GM18907 (cell line): ENCODE measurements at regions not wholly inside any gene's neighbourhood (a gene's known extent, or its start where the extent isn't known, plus 50 kb on each side); places are given as distances from the start of the nearest gene placed in this dataset.

Experiments used
- ATAC-seq: cut with Tn5 transposase; IDR thresholded peaks from one replicate; pipeline ENCODE4 v1.9.1; 2021; ENCODE audit warnings: mild to moderate bottlenecking, moderate library complexity; ENCODE audit not compliant: unreplicated experiment

DNA sequence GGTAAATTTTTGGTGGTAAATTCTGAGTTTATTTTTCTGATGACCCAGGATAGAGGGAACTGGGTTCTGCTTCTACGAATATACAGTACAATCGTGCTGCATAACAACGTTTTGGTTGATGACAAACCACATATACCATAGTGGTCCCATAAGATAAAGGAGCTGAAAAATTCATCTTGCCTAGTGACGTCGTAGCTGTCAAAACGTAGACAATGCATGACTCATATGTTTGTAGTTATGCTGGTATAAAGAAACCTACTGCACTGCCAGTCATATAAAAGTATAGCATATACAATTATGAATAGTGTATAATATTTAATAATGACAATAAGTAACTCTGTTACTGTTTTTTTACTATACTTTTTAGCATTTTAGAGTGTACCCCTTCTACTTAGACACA, 244.0 kb downstream of the GAS1 start:
- no peak for ATAC-seq

GRCh38 chr9:86700629-86701028, 246.7 kb downstream of the GAS1 start:
- ATAC-seq = no peak

GRCh38 chr9:86697999-86698398, 249.3 kb downstream of the GAS1 start:
- no peak for ATAC-seq

DNA sequence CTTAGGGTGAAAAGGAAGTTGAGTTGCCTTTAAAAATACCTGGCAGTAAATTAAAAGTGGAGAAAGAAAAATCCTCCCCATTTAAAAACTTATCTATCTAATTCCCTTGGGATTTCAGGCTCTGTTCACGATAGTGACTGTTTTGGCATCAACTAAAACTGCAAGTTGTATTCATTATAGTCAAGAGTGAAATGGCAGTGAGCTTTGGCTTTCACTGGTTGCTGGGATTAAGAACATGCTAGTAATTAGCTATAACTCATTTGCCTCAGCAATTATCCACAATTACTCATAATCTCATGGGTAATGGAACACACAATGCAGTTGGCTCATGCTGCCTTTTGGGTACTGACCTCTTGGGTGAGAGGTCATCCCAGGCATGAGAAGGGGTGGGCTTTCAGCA, 250.1 kb downstream of the GAS1 start:
- no peak for ATAC-seq

DNA sequence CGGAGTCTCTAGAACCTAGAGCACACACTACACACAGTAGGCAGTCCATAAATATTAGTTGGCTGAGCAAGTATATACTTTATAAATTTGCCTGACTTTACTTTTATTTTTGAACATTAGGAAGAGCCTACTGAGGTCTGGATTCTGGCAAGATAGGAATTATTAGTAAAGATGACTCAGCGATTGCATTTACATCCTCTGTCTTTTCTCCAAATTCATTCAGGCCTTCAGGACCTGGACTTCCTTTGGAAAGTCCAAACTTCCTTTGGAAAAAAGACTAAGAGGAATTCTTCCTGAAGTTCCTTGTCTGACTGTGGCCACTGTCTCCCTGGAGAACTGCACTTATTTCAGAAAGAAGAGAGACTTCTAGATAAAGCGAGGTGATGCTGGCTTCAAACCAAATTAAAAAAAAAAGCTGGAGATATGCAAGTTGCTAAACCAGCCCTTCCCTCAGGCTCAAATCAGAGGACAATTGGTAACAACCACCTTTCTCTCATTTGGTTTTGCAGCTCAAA, 251.3 kb downstream of the GAS1 start:
- no peak for ATAC-seq

DNA sequence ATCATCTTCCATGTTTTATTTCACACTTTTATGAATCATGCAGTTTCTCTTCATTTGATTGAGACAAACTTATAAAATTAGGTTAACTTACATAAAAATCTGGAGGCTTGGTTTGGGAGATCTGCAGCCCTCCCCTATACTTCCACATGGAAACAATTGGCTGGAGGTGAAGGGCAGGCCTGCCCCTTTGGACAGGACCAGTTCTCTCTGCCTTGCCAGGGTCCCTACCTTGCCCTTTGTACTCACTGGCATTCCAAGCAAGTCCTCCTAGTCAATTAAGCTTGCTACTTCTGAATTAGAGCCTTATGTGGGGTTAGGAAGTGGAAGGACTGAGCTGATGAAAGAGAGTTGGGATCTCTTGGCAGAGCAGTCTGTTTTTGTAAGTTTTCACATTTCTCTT, 257.3 kb downstream of the GAS1 start:
- ATAC-seq = no peak

DNA sequence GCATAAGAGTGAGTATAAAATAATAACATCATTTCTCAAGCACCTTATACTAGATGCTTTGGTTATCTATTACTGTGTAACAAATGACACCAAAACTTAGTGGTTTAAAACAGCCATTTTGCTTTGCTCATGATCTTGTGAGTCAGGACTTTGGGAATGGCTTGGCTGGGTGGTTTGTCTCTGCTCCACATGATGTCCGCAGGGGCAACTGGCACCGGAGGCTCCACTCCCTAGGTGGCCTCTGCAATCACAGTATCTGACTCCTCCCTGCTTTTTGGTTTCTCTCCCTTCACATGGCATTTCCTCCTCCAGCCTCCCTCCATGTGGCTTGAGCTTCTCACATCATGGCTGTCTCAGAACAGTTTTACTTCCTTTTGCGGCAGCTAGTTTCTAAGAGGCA, 259.5 kb downstream of the GAS1 start:
- no peak for ATAC-seq

DNA sequence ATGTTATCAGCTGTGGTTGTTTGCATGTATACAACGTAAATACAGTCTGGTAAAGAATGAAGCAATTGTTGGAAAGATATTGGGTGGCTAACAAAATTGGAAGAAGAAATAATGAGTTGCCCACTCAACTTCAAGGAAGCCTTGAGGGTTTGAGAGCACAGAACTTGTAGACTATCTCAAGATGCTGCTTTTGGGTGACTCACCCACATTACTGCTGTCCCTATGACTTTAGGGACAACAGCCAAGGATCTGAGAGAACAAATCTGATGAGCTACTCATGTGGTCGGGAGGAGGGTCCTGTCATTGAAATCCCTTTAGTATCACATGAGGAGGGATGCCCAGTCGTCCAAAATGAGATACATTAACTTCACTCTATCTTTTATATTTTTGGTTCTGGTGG, 261.8 kb downstream of the GAS1 start:
- ATAC-seq = no peak

GRCh38 chr9:86684148-86684547, 263.2 kb downstream of the GAS1 start:
- ATAC-seq = no peak

- no peak for ATAC-seq
These were observed 265.1 kb downstream of the GAS1 start for GRCh38 chr9:86682240-86682639.

DNA sequence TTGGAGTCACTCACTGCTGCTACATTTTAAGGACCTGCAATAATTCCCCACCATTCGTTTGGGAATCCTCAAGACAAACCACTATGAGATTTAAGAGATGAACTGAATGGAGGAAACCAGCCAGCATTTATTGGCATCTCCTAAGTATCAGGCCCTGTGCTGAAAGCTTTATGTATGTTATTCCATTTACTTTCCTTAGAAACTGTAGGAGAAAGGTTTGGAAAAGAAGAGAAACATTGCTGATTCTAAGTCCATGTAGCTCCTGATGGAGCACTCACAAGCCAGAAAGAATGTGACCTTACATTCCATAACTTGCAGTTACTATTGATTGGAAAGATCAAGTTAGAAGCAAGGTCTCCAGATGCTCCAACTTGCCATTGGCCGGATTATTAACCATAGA, 267.4 kb downstream of the GAS1 start:
- ATAC-seq = no peak

- ATAC-seq = no peak
These were observed 270.9 kb downstream of the GAS1 start for GRCh38 chr9:86676396-86676795.

GRCh38 chr9:86675805-86676204, 271.5 kb downstream of the GAS1 start:
- no peak for ATAC-seq

- ATAC-seq = no peak
These were observed 272.8 kb downstream of the GAS1 start for GRCh38 chr9:86674487-86674886.

GRCh38 chr9:86672966-86673365, 274.3 kb downstream of the GAS1 start:
- ATAC-seq = no peak

DNA sequence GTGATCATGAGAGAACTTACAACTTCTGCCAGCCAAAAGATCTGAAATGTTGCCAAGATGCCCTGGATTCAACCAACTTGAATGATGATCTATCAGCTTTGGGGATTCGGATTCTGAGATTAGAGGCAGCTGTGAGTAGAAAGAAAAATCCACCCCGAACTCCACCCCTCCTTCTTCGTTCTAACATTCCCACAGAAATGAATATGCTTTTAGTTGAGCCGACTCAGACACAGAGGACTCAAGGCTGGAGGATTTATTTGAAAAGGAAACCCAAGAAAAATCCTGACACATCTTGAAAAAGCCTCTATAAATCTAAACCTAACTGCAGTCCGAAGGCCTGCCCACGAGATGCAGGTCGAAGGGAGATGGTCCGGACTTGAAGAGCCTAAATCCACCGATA, 275.0 kb downstream of the GAS1 start:
- ATAC-seq = no peak

GRCh38 chr9:86671018-86671417, 276.3 kb downstream of the GAS1 start:
- ATAC-seq = no peak

DNA sequence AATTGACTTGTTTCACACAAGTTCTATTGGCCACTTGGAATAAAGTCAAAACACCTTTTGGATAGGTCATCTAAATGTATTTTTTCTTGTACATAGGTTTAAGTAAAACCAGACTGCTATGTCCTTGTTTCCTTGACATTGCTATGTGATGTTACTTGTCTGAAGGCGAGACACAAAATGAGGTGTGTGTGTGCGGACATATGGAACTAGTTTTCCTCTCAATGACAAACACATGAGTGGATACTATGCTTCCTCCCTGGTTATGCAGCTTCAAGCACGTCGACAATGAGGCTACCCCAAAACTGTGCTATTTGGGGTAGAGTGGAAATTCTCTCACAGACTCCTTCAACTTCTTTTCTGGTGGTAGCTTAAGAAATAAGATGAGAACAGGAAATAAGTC, 276.8 kb downstream of the GAS1 start:
- ATAC-seq = no peak

- ATAC-seq = no peak
These were observed 277.2 kb downstream of the GAS1 start for GRCh38 chr9:86670076-86670475.

DNA sequence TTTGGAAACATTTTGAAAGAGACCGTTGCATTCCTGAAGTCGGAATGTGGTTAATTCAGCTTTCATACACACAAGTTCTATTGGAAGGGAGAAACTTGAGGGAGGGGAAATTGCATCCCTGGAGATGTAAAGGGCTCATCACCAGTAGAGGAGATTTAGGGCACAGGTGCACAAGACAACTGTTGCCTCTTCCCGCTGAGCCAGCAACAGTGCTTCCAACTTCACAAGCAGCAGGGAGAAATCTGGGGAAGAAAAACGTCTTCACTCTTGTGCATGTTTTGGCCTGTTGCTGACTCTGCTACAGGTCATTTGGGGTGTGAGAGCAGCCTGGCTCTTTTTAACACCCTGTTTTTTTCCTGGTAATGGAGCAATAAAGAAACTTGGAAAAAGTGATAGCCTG, 277.9 kb downstream of the GAS1 start:
- ATAC-seq = no peak

GRCh38 chr9:86668488-86668887, 278.8 kb downstream of the GAS1 start:
- no peak for ATAC-seq

- no peak for ATAC-seq
These were observed 280.0 kb downstream of the GAS1 start for GRCh38 chr9:86667307-86667706.

- ATAC-seq = no peak
These were observed 281.9 kb downstream of the GAS1 start for GRCh38 chr9:86665416-86665815.

DNA sequence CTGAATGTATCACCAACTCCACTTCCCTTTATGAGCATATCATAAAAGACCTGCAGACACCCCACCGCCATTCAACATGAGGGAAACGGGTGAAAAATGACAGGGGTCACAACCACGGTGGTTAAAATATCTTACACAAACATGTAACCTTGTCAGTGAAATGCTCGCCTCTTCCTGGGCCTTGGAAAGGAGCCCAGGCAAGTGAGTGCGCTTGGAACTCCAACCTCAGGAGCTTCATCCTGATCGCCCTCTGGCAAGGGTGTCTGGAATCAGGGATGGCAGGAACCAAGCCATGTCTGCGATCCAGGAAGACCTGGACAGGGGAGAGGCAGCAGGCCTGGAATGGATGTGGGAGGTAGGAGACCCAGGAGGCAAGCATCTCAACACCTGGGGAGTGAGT, 282.7 kb downstream of the GAS1 start:
- no peak for ATAC-seq
